ENCODE measurements at regions not wholly inside any gene's neighbourhood (a gene's known extent, or its start where the extent isn't known, plus 50 kb on each side); places are given as distances from the start of the nearest gene placed in this dataset.

DNA sequence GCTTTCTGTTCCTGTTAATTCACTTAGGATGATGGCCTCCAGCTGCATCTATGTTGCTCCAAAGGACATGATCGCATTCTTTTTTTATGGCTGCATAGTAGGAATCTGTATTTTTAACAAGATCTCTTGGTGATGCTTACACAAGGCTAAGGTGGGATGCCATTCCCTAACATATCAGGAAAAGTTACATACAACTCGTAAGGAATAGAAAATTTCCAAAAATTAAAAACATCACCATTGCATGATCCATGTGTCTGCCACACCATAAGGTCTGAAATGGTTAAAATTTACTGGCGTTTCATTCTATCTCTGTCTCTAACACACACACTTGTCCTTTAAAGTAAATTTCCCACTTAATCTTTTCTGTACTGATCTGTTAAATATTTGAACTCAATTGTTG, 608.4 kb downstream of the PRELID2 start:
- Histone ChIP-seq H3K4me3 (ENCODE audit: low read length) (no peak overlapping the region), H3K9ac (ENCODE audit: low read length) (no peak overlapping the region), H3K36me3 (ENCODE audit: control insufficient read depth, insufficient read depth, low read length, severe bottlenecking) (no peaks in the 10 kb centered on the region), H3K27me3 (replicated peaks; ENCODE audit: control insufficient read depth, insufficient read depth, low read length) (no peaks in the 10 kb centered on the region), H3K4me1 (ENCODE audit: control insufficient read depth, insufficient read depth, low read length) (no peaks in the 10 kb centered on the region), H3K9me3 (ENCODE audit: control insufficient read depth, low read length) (no peaks in the 10 kb centered on the region)
- DNase-seq (ENCODE audit: low read depth) = no peak

DNA sequence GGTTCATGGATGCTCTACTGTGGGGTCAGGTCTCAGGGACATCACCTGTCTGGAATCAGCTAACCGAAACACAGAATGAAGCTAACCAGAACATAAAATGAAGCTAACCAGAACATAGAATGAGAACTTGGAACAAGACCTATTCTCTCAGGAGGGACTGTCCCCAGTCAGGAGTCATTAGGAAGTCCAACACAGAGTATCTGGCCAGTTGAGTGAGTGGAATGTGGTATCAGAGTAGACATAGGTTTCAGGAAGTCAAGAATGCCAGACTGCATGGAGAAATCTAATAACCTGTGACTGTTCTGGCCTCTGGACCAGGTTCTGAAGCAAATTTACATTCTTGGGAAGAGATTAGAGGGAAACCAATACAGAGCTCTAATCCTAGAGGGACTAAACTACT, 609.6 kb downstream of the PRELID2 start:
- no peaks in the 10 kb centered on the region for H3K27me3 ChIP-seq (replicated peaks; ENCODE audit: control insufficient read depth, insufficient read depth, low read length)
- H3K9ac ChIP-seq (ENCODE audit: low read length) = no peak overlapping the region
- DNase-seq (ENCODE audit: low read depth) = no peak
- no peak overlapping the region for H3K4me3 ChIP-seq (ENCODE audit: low read length)
- H3K36me3 ChIP-seq (ENCODE audit: control insufficient read depth, insufficient read depth, low read length, severe bottlenecking) = no peaks in the 10 kb centered on the region
- H3K9me3 ChIP-seq (ENCODE audit: control insufficient read depth, low read length) = no peaks in the 10 kb centered on the region
- H3K4me1 ChIP-seq (ENCODE audit: control insufficient read depth, insufficient read depth, low read length) = no peaks in the 10 kb centered on the region

DNA sequence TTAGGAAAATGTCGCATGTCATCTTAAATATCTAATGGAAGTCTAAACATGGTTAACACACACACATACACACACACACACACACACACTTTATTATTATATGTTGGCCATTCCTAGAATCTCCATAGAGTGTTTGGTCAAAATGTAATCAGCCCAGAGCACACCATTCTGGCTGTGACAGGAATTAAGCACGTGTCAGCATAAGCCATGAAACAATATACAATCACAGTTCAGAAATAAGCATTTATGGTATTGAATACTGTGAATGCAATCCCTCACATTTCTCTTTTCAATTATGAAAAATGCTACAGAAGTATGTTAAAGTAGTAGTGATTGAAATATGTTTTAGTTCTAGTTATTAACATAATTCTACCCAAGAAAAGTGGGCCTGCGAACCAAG, 611.6 kb downstream of the PRELID2 start:
- no peak overlapping the region for H3K9ac ChIP-seq (ENCODE audit: low read length)
- no peak for DNase-seq (ENCODE audit: low read depth)
- H3K27me3 ChIP-seq (replicated peaks; ENCODE audit: control insufficient read depth, insufficient read depth, low read length) = no peaks in the 10 kb centered on the region
- H3K9me3 ChIP-seq (ENCODE audit: control insufficient read depth, low read length) = no peaks in the 10 kb centered on the region
- no peak overlapping the region for H3K4me3 ChIP-seq (ENCODE audit: low read length)
- H3K36me3 ChIP-seq (ENCODE audit: control insufficient read depth, insufficient read depth, low read length, severe bottlenecking) = no peaks in the 10 kb centered on the region
- H3K4me1 ChIP-seq (ENCODE audit: control insufficient read depth, insufficient read depth, low read length) = no peaks in the 10 kb centered on the region

DNA sequence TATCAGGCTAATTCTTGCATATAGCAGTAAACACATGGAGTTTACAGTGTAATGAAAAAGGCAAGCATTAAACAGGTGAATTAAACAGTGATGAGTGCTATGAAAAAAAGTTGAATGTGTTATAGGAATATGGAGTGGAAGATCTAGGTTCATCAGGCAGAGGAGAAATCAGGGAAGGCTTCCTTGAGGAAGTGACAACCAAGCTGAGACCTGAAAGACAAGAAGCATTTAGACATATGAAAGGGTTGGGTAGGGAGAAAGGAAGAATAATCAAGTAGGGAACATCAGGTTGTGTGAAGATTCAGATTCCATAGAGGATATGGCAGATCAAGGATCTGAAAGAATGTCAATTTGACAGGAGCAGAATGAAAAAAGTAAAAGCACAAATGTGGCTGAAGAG, 612.5 kb downstream of the PRELID2 start:
- Histone ChIP-seq H3K36me3 (ENCODE audit: control insufficient read depth, insufficient read depth, low read length, severe bottlenecking) (no peaks in the 10 kb centered on the region), H3K9me3 (ENCODE audit: control insufficient read depth, low read length) (no peaks in the 10 kb centered on the region), H3K27me3 (replicated peaks; ENCODE audit: control insufficient read depth, insufficient read depth, low read length) (no peaks in the 10 kb centered on the region), H3K9ac (ENCODE audit: low read length) (no peak overlapping the region), H3K4me1 (ENCODE audit: control insufficient read depth, insufficient read depth, low read length) (no peaks in the 10 kb centered on the region), H3K4me3 (ENCODE audit: low read length) (no peak overlapping the region)
- no peak for DNase-seq (ENCODE audit: low read depth)

DNA sequence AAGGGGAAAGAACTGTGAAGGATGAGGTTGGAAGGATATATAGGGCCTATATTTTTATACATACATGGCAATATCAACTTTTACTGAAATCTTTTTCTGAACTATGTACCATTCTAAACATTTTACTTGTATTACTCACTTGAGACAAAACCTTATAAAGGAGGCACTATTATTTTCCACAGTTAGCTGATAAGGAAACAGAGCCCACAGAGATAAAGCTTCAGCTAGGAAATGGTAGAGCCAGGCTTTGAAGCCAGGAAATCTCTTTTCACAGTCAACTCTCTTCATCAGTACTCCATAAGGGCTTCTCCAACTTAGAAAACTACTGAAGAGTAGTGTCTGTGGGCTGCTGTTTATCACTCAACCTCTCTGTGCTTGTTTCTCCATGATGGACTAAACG, 613.7 kb downstream of the PRELID2 start:
- Histone ChIP-seq H3K9me3 (ENCODE audit: control insufficient read depth, low read length) (no peaks in the 10 kb centered on the region), H3K27me3 (replicated peaks; ENCODE audit: control insufficient read depth, insufficient read depth, low read length) (no peaks in the 10 kb centered on the region), H3K4me1 (ENCODE audit: control insufficient read depth, insufficient read depth, low read length) (no peaks in the 10 kb centered on the region), H3K36me3 (ENCODE audit: control insufficient read depth, insufficient read depth, low read length, severe bottlenecking) (no peaks in the 10 kb centered on the region), H3K9ac (ENCODE audit: low read length) (no peak overlapping the region), H3K4me3 (ENCODE audit: low read length) (no peak overlapping the region)
- DNase-seq (ENCODE audit: low read depth) = no peak

DNA sequence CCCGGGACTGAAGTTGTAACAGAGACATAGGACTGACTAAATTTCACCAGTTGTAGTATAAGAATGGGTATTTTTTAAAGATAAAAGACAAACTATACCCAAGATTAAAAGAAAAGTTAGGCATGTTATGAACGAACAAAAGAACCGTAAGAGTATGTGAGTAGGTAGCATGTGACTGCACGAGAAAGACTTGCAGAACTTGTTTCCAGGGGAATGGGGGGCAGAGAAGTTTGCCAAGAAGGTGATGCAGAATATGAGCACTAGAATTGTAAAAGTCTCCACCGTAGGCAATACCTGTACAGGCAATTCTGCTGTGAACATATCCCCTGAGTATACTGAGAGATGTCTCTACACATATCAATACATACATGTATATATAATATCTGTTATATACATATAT, 614.7 kb downstream of the PRELID2 start:
- Histone ChIP-seq H3K9ac (ENCODE audit: low read length) (no peak overlapping the region), H3K9me3 (ENCODE audit: control insufficient read depth, low read length) (no peaks in the 10 kb centered on the region), H3K27me3 (replicated peaks; ENCODE audit: control insufficient read depth, insufficient read depth, low read length) (no peaks in the 10 kb centered on the region), H3K4me3 (ENCODE audit: low read length) (no peak overlapping the region), H3K4me1 (ENCODE audit: control insufficient read depth, insufficient read depth, low read length) (no peaks in the 10 kb centered on the region), H3K36me3 (ENCODE audit: control insufficient read depth, insufficient read depth, low read length, severe bottlenecking) (no peaks in the 10 kb centered on the region)
- no peak for DNase-seq (ENCODE audit: low read depth)

DNA sequence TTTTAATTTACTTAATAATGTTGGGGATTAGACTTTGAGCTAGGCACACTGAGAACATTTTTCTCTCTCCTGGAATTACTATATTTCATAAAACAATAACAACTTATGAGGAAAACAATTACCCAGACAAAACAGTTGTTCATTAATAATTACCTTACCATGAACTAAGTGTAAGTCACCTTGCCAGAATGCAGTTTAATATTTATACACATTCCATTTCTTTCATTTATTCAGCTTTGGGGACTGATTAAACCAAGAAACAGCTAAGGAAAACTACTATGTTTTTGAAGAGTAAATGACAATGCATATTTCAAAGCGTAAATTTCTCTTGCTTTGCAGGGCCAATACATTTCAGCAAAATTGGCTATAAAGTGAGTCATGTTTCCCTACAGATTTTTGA, 616.2 kb downstream of the PRELID2 start:
- H3K4me3 ChIP-seq (ENCODE audit: low read length) = no peak overlapping the region
- H3K9ac ChIP-seq (ENCODE audit: low read length) = no peak overlapping the region
- H3K9me3 ChIP-seq (ENCODE audit: control insufficient read depth, low read length) = peaks cover 10% of the 10 kb centered on the region
- H3K36me3 ChIP-seq (ENCODE audit: control insufficient read depth, insufficient read depth, low read length, severe bottlenecking) = no peaks in the 10 kb centered on the region
- no peaks in the 10 kb centered on the region for H3K4me1 ChIP-seq (ENCODE audit: control insufficient read depth, insufficient read depth, low read length)
- DNase-seq (ENCODE audit: low read depth) = no peak
- no peaks in the 10 kb centered on the region for H3K27me3 ChIP-seq (replicated peaks; ENCODE audit: control insufficient read depth, insufficient read depth, low read length)

DNA sequence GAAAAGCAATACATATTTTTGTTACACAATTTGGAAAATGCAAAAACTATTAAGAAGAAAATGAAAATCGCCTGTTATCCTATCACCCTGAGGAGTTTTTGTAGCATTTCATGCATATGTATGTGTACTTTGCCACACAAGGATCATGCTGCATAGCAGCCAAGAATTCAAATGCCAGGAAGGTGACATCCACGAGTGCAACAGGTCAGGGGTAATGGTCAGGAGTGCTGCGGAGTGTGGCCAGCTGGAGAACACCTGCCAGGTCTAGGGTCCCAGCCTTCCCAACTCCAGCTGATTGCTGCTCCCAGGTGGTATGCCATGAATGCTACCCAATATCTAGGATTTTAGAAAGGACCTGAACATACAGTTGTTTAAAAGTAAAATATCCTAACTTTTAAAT, 617.1 kb downstream of the PRELID2 start:
- no peaks in the 10 kb centered on the region for H3K36me3 ChIP-seq (ENCODE audit: control insufficient read depth, insufficient read depth, low read length, severe bottlenecking)
- H3K9me3 ChIP-seq (ENCODE audit: control insufficient read depth, low read length) = peaks cover 10% of the 10 kb centered on the region
- H3K9ac ChIP-seq (ENCODE audit: low read length) = no peak overlapping the region
- no peaks in the 10 kb centered on the region for H3K4me1 ChIP-seq (ENCODE audit: control insufficient read depth, insufficient read depth, low read length)
- no peak overlapping the region for H3K4me3 ChIP-seq (ENCODE audit: low read length)
- no peaks in the 10 kb centered on the region for H3K27me3 ChIP-seq (replicated peaks; ENCODE audit: control insufficient read depth, insufficient read depth, low read length)
- DNase-seq (ENCODE audit: low read depth) = no peak

DNA sequence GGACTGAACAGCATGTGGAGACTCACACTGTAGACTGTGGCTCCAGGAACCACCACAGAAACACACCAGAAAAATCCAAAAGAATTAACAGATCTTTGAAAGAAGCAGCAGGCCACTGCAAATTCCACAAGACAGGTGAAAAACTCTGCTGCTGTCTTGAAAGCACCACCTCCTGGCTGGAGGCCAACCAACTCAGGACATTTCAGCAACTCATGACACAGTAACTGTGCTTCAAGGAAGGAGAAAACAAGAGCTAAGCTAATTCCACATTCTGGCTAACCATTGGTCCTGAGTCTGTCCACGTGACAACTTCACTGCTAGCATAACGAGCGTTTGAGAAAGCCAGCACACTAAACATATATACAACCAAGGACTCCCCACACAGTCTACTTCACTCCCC, 625.1 kb downstream of the PRELID2 start:
- H3K27me3 ChIP-seq (replicated peaks; ENCODE audit: control insufficient read depth, insufficient read depth, low read length) = no peaks in the 10 kb centered on the region
- no peak for DNase-seq (ENCODE audit: low read depth)
- no peaks in the 10 kb centered on the region for H3K4me1 ChIP-seq (ENCODE audit: control insufficient read depth, insufficient read depth, low read length)
- peaks cover 9% of the 10 kb centered on the region for H3K9me3 ChIP-seq (ENCODE audit: control insufficient read depth, low read length)
- H3K4me3 ChIP-seq (ENCODE audit: low read length) = no peak overlapping the region
- H3K36me3 ChIP-seq (ENCODE audit: control insufficient read depth, insufficient read depth, low read length, severe bottlenecking) = no peaks in the 10 kb centered on the region
- H3K9ac ChIP-seq (ENCODE audit: low read length) = no peak overlapping the region

DNA sequence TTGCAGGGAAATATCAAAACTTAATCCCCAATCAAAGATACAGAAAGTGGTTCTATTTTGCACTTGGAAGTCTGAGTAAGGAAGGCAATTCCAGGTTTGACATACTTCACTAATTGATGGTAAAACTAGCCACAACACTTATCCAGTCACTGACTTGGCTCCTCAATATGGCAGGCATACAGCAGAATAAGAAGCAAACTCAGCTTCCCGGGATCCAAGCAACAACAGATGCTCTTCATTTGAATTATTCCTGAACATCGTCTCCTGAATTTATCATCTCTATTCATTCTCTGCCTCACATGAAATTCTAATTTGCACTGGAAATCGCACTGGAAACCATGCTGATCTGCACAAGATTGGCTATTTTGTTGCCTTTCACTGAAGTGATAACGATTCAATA, 629.6 kb downstream of the PRELID2 start:
- no peaks in the 10 kb centered on the region for H3K27me3 ChIP-seq (replicated peaks; ENCODE audit: control insufficient read depth, insufficient read depth, low read length)
- no peaks in the 10 kb centered on the region for H3K4me1 ChIP-seq (ENCODE audit: control insufficient read depth, insufficient read depth, low read length)
- DNase-seq (ENCODE audit: low read depth) = no peak
- H3K9me3 ChIP-seq (ENCODE audit: control insufficient read depth, low read length) = no peaks in the 10 kb centered on the region
- H3K4me3 ChIP-seq (ENCODE audit: low read length) = no peak overlapping the region
- no peak overlapping the region for H3K9ac ChIP-seq (ENCODE audit: low read length)
- no peaks in the 10 kb centered on the region for H3K36me3 ChIP-seq (ENCODE audit: control insufficient read depth, insufficient read depth, low read length, severe bottlenecking)

DNA sequence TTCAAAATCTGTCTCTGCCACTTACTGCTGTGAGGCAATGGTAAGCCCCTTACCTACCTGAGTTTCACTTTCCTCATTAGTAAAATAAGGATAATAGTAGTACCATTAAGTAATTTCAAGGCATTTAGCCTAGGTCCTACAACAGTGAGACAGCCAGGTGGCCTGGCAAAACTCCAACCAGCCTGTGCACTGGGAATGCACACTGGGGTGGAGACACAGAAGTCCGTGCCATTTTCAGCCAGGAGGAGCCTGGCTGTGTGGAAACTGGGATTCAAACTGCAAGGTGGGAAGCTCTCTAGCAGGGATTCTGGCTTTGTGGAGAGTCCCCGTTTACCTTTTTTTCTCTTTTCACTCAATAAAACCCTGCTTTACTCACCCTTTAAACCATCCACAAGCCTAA, 630.4 kb downstream of the PRELID2 start:
- no peaks in the 10 kb centered on the region for H3K9me3 ChIP-seq (ENCODE audit: control insufficient read depth, low read length)
- no peaks in the 10 kb centered on the region for H3K36me3 ChIP-seq (ENCODE audit: control insufficient read depth, insufficient read depth, low read length, severe bottlenecking)
- no peak for DNase-seq (ENCODE audit: low read depth)
- H3K4me1 ChIP-seq (ENCODE audit: control insufficient read depth, insufficient read depth, low read length) = no peaks in the 10 kb centered on the region
- no peak overlapping the region for H3K4me3 ChIP-seq (ENCODE audit: low read length)
- no peak overlapping the region for H3K9ac ChIP-seq (ENCODE audit: low read length)
- no peaks in the 10 kb centered on the region for H3K27me3 ChIP-seq (replicated peaks; ENCODE audit: control insufficient read depth, insufficient read depth, low read length)

DNA sequence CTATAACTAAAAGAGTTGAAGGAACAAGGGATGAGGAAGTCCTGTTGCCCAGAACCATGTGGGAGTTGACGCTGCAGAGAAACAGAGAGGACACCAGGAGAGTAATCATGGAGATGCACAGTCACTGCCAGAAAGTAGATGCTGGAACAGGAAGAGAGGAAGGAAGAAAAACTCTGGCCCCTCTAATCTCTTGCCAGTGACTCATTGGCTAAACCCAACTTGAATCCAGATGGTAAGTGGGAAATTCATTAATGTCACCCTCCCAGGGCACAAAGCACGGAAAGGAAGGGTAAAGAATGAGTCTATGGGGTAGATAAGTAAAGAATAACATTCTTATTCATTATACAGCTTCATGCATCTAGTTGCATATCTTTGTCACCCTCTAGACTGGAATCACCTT, 631.9 kb downstream of the PRELID2 start:
- H3K9ac ChIP-seq (ENCODE audit: low read length) = no peak overlapping the region
- H3K27me3 ChIP-seq (replicated peaks; ENCODE audit: control insufficient read depth, insufficient read depth, low read length) = no peaks in the 10 kb centered on the region
- no peak overlapping the region for H3K4me3 ChIP-seq (ENCODE audit: low read length)
- H3K36me3 ChIP-seq (ENCODE audit: control insufficient read depth, insufficient read depth, low read length, severe bottlenecking) = no peaks in the 10 kb centered on the region
- no peaks in the 10 kb centered on the region for H3K4me1 ChIP-seq (ENCODE audit: control insufficient read depth, insufficient read depth, low read length)
- no peak for DNase-seq (ENCODE audit: low read depth)
- no peaks in the 10 kb centered on the region for H3K9me3 ChIP-seq (ENCODE audit: control insufficient read depth, low read length)
